ENCODE measurements at regions not wholly inside any gene's neighbourhood (a gene's known extent, or its start where the extent isn't known, plus 50 kb on each side); places are given as distances from the start of the nearest gene placed in this dataset.

DNA sequence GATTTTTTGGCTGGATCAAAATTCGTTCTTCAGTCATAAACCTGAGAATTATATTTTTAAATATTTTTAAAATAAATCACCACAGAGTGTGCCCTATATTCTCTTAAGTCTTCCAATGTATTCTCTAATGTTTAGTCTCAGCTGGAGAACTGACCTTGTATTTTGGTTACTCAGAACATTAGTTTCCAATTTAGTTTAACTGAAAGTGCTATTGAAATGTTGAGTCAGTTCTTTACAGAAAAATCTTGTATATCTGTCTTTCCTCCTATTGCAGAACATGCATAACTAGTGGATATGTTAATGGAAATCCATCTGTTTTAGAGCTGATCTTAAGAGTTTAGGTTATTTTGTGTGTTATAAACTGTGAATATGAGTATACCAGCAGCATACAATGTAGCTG, 422.7 kb upstream of the IGFBP3 start:
- no peak for TF ChIP-seq GATA2 (IDR thresholded peaks at IDR 0.05; ENCODE audit: low read depth, low read length)
- TF ChIP-seq GATA3 (IDR thresholded peaks at IDR 0.05; ENCODE audit: low read depth, low read length), result no peak

Measured in SH-SY5Y (cell line).